Neural cell (in vitro differentiated cells): ENCODE measurements at regions not wholly inside any gene's neighbourhood (a gene's known extent, or its start where the extent isn't known, plus 50 kb on each side); places are given as distances from the start of the nearest gene placed in this dataset.

ENCODE experiments used
- H2AFZ ChIP-seq: fragments of 200-600, 300-800 bp; sonication (generic), shearing (Covaris generic); 2 replicates; pipeline ENCODE4 v1.6.0; 2014; ENCODE audit warnings: low read depth, mild to moderate bottlenecking, antibody characterized with exemption, low read length, moderate library complexity
- H3F3A ChIP-seq: fragments of 200-600 bp; shearing (Covaris generic); 2 replicates; pipeline ENCODE4 v1.6.1; 2016; ENCODE audit warnings: mild to moderate bottlenecking, moderate library complexity, mixed read lengths, antibody characterized with exemption, low read length; ENCODE audit not compliant: insufficient read depth, poor library complexity, severe bottlenecking
- H3K27ac ChIP-seq: fragments of 200-600, 300-800 bp; sonication (generic), shearing (Covaris generic); 2 replicates; pipeline ENCODE4 v1.5.1; 2014; ENCODE audit warnings: mild to moderate bottlenecking, low read length, moderate library complexity
- H3K27me3 ChIP-seq: fragments of 300-800, 200-600 bp; sonication (generic), shearing (Covaris generic); 2 replicates; pipeline ENCODE4 v1.6.0; 2014; ENCODE audit warnings: mild to moderate bottlenecking, low read depth, low read length, moderate library complexity; ENCODE audit not compliant: insufficient read depth
- H3K36me3 ChIP-seq: fragments of 300-800, 200-600 bp; sonication (generic), shearing (Covaris generic); 2 replicates; pipeline ENCODE4 v1.5.1; 2014; ENCODE audit warnings: mild to moderate bottlenecking, antibody characterized with exemption, low read length, moderate library complexity; ENCODE audit not compliant: insufficient read depth
- H3K4me2 ChIP-seq: fragments of 300-800, 200-600 bp; sonication (generic), shearing (Covaris generic); 2 replicates; pipeline ENCODE4 v1.6.0; 2014; ENCODE audit warnings: mild to moderate bottlenecking, low read length
- H3K4me3 ChIP-seq: fragments of 300-800, 200-600 bp; sonication (generic), shearing (Covaris generic); 2 replicates; pipeline ENCODE4 v1.5.1; 2014; ENCODE audit warnings: mild to moderate bottlenecking, low read length, moderate library complexity
- H3K79me2 ChIP-seq: fragments of 200-600 bp; shearing (Covaris generic); replicated peaks from 2 replicates; pipeline ENCODE4 v1.6.0; 2014; ENCODE audit warnings: mild to moderate bottlenecking, low read length, moderate library complexity; ENCODE audit not compliant: insufficient read depth
- H3K9ac ChIP-seq: fragments of 300-800, 200-600 bp; sonication (generic), shearing (Covaris generic); 2 replicates; pipeline ENCODE4 v1.6.1; 2016; ENCODE audit warnings: mild to moderate bottlenecking, low read length, mixed read lengths
- H3K9me2 ChIP-seq: fragments of 200-600 bp; shearing (Covaris generic); 2 replicates; pipeline ENCODE4 v1.6.1; 2016; ENCODE audit warnings: mild to moderate bottlenecking, low read length, mixed read lengths; ENCODE audit not compliant: insufficient read depth
- H3K9me3 ChIP-seq: fragments of 200-600, 300-800 bp; sonication (generic), shearing (Covaris generic); 2 replicates; pipeline ENCODE4 v1.6.1; 2016; ENCODE audit warnings: mild to moderate bottlenecking, mixed run types, low read length, moderate library complexity, mixed read lengths
- H4K20me1 ChIP-seq: fragments of 200-600 bp; shearing (Covaris generic); 2 replicates; pipeline ENCODE4 v1.6.1; 2016; ENCODE audit warnings: mild to moderate bottlenecking, mixed run types; ENCODE audit not compliant: insufficient read depth
- EP300 ChIP-seq: fragments of 450-650 bp; conservative IDR thresholded peaks from 2 replicates; pipeline ENCODE4 v1.6.1; 2014; ENCODE audit warnings: antibody characterized with exemption, mild to moderate bottlenecking, moderate library complexity; ENCODE audit not compliant: poor library complexity, severe bottlenecking
- EZH2 ChIP-seq: fragments of 200-600, 300-800 bp; shearing (Covaris generic), sonication (generic); IDR thresholded peaks from 2 replicates; pipeline ENCODE4 v1.6.1; 2014; ENCODE audit warnings: antibody characterized with exemption, low read length, borderline replicate concordance, mild to moderate bottlenecking; ENCODE audit not compliant: insufficient read depth, poor library complexity, severe bottlenecking
- MXI1 ChIP-seq: fragments of 450-650 bp; conservative IDR thresholded peaks from 2 replicates; pipeline ENCODE4 v1.6.1; 2014; ENCODE audit warnings: antibody characterized with exemption, mild to moderate bottlenecking; ENCODE audit not compliant: poor library complexity, severe bottlenecking
- POLR2AphosphoS5 ChIP-seq: IDR thresholded peaks from 2 replicates; pipeline ENCODE4 v1.6.1; 2012
- RAD21 ChIP-seq: fragments of 450-650 bp; conservative IDR thresholded peaks from 2 replicates; pipeline ENCODE4 v1.6.1; 2014; ENCODE audit warnings: antibody characterized with exemption, mild to moderate bottlenecking, moderate library complexity
- SMC3 ChIP-seq: fragments of 450-650 bp; conservative IDR thresholded peaks from 2 replicates; pipeline ENCODE4 v1.6.1; 2014; ENCODE audit warnings: antibody characterized with exemption, mild to moderate bottlenecking, moderate library complexity; ENCODE audit not compliant: poor library complexity
- TAF1 ChIP-seq: IDR thresholded peaks from 2 replicates; pipeline ENCODE4 v1.6.1; 2012; ENCODE audit warnings: low read depth
- TF ChIP-seq, protein P1 (sequence below): fragments of 450-650 bp; IDR thresholded peaks from 2 replicates; pipeline ENCODE4 v1.5.1; 2014; ENCODE audit warnings: antibody characterized with exemption, mild to moderate bottlenecking, moderate library complexity; ENCODE audit not compliant: poor library complexity, severe bottlenecking
- TF ChIP-seq, protein P2 (sequence below): IDR thresholded peaks from 2 replicates; pipeline ENCODE4 v1.6.1; 2012; ENCODE audit warnings: borderline replicate concordance

DNA sequence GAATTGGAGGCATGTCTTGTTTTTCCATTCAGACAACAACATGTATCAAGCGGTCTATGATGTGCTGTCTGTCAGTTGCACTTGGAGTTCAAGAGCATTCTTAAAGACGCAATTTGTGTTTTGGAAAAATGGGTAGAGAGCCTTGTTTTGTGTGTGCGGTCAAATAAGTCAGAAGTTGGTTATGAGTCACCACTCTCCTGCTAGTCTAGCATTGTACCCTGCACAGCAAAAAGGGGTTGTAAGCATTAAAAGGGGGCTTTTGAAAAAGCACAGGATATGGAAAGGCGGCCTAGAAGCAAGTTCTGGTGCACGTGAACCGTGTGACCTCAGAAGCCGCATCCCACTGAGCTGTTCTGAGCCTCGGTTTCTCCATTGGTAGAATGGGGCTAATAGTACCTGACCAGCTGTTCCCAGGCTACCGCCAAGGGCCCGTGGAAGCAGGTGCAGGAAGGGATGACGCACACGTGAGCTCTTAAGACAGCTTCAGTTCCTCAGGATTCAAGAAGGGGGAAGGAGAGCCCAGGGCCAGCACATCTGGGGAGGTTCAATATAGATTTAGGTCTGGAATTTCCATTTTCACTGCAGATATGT is 61.6 kb upstream of the SNX9 start:
- Histone ChIP-seq H3K4me2 (no peak overlapping the region), H3K9ac (no peak overlapping the region), H3K36me3 (no peaks in the 10 kb centered on the region), H2AFZ (no peak overlapping the region), H3K4me3 (no peak overlapping the region), H3K27ac (no peak overlapping the region), H3K79me2 (no peaks in the 10 kb centered on the region), H3K9me3 (no peaks in the 10 kb centered on the region), H3K27me3 (no peaks in the 10 kb centered on the region), H3F3A (no peaks in the 10 kb centered on the region), H3K9me2 (no peaks in the 10 kb centered on the region), H4K20me1 (no peaks in the 10 kb centered on the region)
- no peak for TF ChIP-seq POLR2AphosphoS5
- TF ChIP-seq TAF1 = no peak
- no peak for TF ChIP-seq MXI1
- no peak for TF ChIP-seq SMC3
- TF ChIP-seq, protein P1, sequence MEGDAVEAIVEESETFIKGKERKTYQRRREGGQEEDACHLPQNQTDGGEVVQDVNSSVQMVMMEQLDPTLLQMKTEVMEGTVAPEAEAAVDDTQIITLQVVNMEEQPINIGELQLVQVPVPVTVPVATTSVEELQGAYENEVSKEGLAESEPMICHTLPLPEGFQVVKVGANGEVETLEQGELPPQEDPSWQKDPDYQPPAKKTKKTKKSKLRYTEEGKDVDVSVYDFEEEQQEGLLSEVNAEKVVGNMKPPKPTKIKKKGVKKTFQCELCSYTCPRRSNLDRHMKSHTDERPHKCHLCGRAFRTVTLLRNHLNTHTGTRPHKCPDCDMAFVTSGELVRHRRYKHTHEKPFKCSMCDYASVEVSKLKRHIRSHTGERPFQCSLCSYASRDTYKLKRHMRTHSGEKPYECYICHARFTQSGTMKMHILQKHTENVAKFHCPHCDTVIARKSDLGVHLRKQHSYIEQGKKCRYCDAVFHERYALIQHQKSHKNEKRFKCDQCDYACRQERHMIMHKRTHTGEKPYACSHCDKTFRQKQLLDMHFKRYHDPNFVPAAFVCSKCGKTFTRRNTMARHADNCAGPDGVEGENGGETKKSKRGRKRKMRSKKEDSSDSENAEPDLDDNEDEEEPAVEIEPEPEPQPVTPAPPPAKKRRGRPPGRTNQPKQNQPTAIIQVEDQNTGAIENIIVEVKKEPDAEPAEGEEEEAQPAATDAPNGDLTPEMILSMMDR = no peak
- no peak for TF ChIP-seq RAD21
- no peak for TF ChIP-seq EP300
- TF ChIP-seq, protein P2, sequence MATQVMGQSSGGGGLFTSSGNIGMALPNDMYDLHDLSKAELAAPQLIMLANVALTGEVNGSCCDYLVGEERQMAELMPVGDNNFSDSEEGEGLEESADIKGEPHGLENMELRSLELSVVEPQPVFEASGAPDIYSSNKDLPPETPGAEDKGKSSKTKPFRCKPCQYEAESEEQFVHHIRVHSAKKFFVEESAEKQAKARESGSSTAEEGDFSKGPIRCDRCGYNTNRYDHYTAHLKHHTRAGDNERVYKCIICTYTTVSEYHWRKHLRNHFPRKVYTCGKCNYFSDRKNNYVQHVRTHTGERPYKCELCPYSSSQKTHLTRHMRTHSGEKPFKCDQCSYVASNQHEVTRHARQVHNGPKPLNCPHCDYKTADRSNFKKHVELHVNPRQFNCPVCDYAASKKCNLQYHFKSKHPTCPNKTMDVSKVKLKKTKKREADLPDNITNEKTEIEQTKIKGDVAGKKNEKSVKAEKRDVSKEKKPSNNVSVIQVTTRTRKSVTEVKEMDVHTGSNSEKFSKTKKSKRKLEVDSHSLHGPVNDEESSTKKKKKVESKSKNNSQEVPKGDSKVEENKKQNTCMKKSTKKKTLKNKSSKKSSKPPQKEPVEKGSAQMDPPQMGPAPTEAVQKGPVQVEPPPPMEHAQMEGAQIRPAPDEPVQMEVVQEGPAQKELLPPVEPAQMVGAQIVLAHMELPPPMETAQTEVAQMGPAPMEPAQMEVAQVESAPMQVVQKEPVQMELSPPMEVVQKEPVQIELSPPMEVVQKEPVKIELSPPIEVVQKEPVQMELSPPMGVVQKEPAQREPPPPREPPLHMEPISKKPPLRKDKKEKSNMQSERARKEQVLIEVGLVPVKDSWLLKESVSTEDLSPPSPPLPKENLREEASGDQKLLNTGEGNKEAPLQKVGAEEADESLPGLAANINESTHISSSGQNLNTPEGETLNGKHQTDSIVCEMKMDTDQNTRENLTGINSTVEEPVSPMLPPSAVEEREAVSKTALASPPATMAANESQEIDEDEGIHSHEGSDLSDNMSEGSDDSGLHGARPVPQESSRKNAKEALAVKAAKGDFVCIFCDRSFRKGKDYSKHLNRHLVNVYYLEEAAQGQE = no peak
- no peak for TF ChIP-seq EZH2

DNA sequence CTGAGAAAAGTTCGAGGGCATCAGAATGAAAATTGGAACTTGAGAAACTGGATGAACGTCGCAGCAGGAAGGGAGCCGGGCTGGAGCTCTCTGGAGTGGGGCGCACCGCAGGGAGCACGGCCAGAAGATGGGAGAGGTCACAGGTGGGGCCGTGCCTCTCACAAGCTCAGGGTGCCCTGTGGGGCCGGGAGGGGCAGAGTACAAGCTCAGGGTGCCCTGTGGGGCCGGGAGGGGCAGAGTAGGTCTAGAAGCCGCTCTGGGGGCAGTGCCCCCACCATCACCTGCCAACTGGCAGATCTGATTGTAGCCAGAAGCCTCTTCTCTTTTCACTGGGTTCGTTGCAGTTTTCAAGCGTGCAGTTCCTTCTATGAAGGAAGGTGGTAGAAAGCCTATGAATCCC is 61.1 kb upstream of the SNX9 start:
- no peak overlapping the region for H3K27ac ChIP-seq
- H3K36me3 ChIP-seq = no peaks in the 10 kb centered on the region
- no peak overlapping the region for H3K4me3 ChIP-seq
- H3F3A ChIP-seq = no peaks in the 10 kb centered on the region
- no peak overlapping the region for H2AFZ ChIP-seq
- no peaks in the 10 kb centered on the region for H3K9me3 ChIP-seq
- H3K9me2 ChIP-seq = no peaks in the 10 kb centered on the region
- H4K20me1 ChIP-seq = no peaks in the 10 kb centered on the region
- no peak overlapping the region for H3K4me2 ChIP-seq
- H3K9ac ChIP-seq = no peak overlapping the region
- H3K79me2 ChIP-seq = no peaks in the 10 kb centered on the region
- H3K27me3 ChIP-seq = no peaks in the 10 kb centered on the region
- TF ChIP-seq EP300 (no peak), TAF1 (no peak), EZH2 (no peak), SMC3 (no peak), MXI1 (no peak), POLR2AphosphoS5 (no peak), RAD21 (no peak)
- TF ChIP-seq, protein P2 = no peak
- TF ChIP-seq, protein P1 = no peak
